Endothelial cell of umbilical vein (primary cell): ENCODE measurements at regions not wholly inside any gene's neighbourhood (a gene's known extent, or its start where the extent isn't known, plus 50 kb on each side); places are given as distances from the start of the nearest gene placed in this dataset.

Experiments
- JUN ChIP-seq: IDR thresholded peaks from 2 replicates; pipeline ENCODE4 v1.6.1; 2011; ENCODE audit warnings: borderline replicate concordance, low read depth; ENCODE audit not compliant: insufficient read length, insufficient read depth
- POLR2A ChIP-seq: IDR thresholded peaks from 2 replicates; pipeline ENCODE4 v1.6.1; 2012; ENCODE audit warnings: low read depth, mild to moderate bottlenecking, control low read depth, low read length

- TF ChIP-seq JUN (no peak), POLR2A (no peak)
Observed at GRCh38 chr3:176522436-176522835, 674.8 kb downstream of the TBL1XR1 start.
